GM04504 (cell line): ENCODE measurements at regions not wholly inside any gene's neighbourhood (a gene's known extent, or its start where the extent isn't known, plus 50 kb on each side); places are given as distances from the start of the nearest gene placed in this dataset.
A peak's percentile ranks its signal among the peaks of the same experiment; 100 is the strongest.

Experiments
- DNase-seq: peaks from one replicate; pipeline ENCODE4 v3.0.0-alpha.2; 2012; ENCODE audit warnings: low read depth

DNA sequence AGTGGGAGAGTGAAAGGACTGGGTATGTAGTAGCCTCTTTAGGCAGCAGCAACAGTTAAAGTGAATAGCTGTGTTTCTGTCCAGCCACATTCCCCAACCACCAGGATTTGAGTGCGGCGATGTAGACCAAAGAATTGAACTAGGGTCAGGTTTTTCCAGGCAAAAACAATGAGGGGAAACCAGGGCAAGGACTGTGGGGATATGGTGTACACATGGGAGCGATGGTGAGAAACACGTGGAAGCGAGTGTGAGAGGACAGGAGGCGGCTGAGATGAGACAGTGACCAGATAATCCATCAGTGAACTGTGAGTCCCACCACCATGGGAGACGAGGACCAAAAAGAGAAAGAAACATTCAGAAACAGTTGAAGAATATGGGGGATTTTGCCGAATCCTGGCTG, 409.5 kb downstream of the TSN start:
- no peak for DNase-seq

- no peak for DNase-seq
Measured at GRCh38 chr2:122166820-122167219, 411.4 kb downstream of the TSN start.

- DNase-seq, result no peak
Measured at GRCh38 chr2:122167515-122167914, 412.1 kb downstream of the TSN start.

GRCh38 chr2:122168799-122169198, 413.3 kb downstream of the TSN start:
- DNase-seq, result no peak

- no peak for DNase-seq
Measured at GRCh38 chr2:122172812-122173211, 417.4 kb downstream of the TSN start.

DNA sequence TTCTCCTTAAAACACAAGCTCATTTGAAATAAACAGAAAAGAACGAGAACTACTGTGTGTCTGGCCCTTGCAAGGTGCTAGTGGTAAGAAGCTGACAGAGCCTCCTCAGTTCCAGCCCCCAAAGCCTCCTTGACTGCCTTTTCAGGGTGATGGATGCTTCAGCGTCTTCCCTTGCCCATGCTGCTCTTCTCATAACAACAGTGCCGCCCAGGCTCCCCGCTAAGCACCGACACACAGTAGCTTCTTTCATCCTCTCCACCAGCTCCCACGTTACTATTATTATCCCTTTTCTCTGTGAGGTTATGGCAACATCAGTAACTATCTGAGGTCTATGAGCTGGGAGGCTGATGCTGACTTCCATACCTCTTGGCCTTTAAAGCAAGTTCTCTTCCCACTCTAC, 418.6 kb downstream of the TSN start:
- no peak for DNase-seq

- no peak for DNase-seq
Measured at GRCh38 chr2:122179492-122180165, 424.2 kb downstream of the TSN start.

- no peak for DNase-seq
Measured at GRCh38 chr2:122180972-122181371, 425.5 kb downstream of the TSN start.

DNA sequence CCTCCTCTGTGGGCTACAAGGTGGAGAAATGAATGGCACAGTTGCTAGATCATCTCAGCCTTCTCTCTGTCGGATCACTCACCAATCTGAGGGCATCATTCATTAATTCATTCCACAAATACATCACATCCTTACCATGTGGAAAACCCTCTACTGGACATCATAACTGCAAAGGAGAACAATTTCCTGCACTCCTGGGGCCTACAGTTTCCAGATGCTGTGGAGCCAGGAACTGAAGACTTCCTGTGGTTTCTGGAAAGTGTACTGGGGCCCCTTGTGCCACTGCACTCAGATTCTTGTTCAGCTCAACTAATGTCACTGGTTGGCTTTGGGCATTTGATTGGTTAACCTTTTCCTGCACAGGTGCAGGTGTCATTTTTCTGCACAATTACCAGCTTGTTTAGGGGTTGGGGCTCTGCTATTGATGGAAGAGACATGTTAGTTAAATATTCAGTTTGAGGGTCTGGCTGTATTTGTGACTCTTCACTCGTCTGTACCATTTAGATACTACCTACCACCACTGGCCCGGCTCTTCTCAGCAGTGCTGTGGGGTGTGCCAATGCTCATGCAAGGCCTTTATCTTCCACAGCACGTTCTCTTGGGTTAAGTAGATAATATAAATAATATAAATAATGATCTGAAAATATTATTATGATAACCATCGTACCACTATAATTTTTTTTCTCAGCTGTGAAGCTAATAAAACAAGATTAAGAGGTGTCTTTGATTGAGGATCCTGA, 427.3 kb downstream of the TSN start:
- no peak for DNase-seq

- DNase-seq, result no peak
Measured at GRCh38 chr2:122183890-122184289, 428.4 kb downstream of the TSN start.

- no peak for DNase-seq
Measured at GRCh38 chr2:122186761-122187222, 431.3 kb downstream of the TSN start.

GRCh38 chr2:122191331-122191730, 435.9 kb downstream of the TSN start:
- no peak for DNase-seq

DNA sequence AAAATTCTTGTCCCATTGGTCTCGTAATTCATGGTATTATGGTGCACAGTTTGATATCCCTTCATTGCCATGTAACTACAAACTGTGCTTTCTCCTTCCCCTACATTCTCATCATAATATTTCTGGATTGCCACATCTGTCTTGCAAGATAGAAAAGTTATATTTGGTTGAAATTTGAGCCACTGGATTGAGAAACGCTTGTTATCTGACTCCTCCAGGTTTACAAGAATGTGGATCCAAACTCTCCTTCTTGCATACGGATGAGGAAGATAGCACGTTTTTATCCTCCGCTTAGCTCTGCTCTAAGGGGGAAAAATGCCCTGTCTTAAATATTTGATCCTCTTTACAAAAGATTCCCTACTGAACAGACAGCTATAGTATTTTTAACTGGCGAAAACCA, 438.2 kb downstream of the TSN start:
- no peak for DNase-seq

GRCh38 chr2:122194546-122194945, 439.1 kb downstream of the TSN start:
- DNase-seq, result no peak

GRCh38 chr2:122203523-122203922, 448.1 kb downstream of the TSN start:
- DNase-seq, result peak; percentile 13

- no peak for DNase-seq
Measured at GRCh38 chr2:122205641-122206040, 450.2 kb downstream of the TSN start.

- no peak for DNase-seq
Measured at GRCh38 chr2:122206101-122206500, 450.6 kb downstream of the TSN start.

- DNase-seq, result no peak
Measured at GRCh38 chr2:122209377-122209776, 453.9 kb downstream of the TSN start.

DNA sequence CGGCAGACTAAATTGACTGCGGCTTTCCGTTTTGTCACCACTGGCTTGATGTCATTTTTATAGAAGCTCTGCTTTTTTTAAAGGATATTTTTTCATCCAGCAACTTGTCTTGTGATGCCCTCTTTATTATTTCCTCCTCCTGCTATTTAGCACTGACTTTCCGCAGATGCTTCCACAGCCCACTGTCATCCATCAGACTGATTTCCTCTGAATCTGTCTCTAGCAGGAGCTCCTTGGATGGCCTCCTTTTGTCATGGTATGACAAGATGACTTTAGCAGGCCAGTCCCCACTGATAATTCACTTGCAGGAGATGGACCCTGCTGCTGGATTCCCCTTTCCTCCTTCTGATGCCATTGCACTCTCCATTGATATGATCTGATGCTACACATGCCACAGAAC, 454.6 kb downstream of the TSN start:
- no peak for DNase-seq

GRCh38 chr2:122210898-122211856, 455.7 kb downstream of the TSN start:
- DNase-seq, result no peak

DNA sequence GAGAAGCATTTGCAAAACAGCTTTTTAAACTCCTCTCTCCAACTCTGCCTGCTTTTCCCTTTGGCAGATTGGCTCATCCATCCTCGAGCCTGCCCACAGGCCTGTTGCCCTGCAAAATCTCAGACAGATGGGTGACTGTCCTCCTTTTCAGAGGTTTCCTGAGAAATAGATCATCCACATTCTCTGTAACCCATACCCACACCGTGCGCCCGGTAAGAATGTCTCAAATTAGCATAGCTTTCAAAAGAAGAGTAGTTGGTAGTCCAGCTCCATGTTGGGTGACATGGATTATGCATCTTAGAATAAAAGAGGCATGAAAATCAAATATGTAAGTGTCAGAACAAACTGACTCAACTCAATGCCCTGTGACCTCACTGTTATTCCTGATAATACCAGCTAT, 457.9 kb downstream of the TSN start:
- DNase-seq, result no peak

GRCh38 chr2:122216071-122216470, 460.6 kb downstream of the TSN start:
- no peak for DNase-seq

DNA sequence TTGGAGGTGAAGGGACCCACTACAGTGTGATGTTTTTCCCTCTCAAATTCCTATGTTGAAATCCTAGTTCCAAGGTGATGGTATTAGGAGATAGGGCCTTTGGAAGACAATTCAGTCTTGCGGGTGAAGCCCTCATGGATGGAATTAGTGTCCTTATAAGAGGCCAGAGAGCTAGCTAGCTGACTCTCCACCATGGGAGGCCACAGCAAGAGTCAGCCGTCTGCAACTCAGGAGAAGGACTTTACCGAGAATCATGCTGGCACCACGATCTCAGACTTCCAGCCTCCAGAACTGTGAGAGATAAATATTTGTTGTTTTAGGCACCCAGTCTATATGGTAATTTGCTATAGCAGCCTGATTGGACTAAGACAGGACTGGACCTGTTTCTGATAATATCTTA, 461.4 kb downstream of the TSN start:
- DNase-seq, result no peak
